Type B pancreatic cell (in vitro differentiated cells): ENCODE measurements at regions not wholly inside any gene's neighbourhood (a gene's known extent, or its start where the extent isn't known, plus 50 kb on each side); places are given as distances from the start of the nearest gene placed in this dataset.
A peak's percentile ranks its signal among the peaks of the same experiment; 100 is the strongest.

Experiments
- DNase-seq: peaks from one replicate; pipeline ENCODE4 v3.0.0; 2021; ENCODE audit warnings: mixed read lengths; ENCODE audit not compliant: unreplicated experiment; ENCODE audit errors: extremely low spot score
- H3K27ac Mint-ChIP-seq: 2 replicates; pipeline ENCODE4 v1.8.0; 2021; ENCODE audit warnings: mild to moderate bottlenecking, mixed read lengths
- H3K27me3 Mint-ChIP-seq: 2 replicates; pipeline ENCODE4 v1.8.0; 2021; ENCODE audit warnings: mixed read lengths
- H3K36me3 Mint-ChIP-seq: 2 replicates; pipeline ENCODE4 v1.8.0; 2021; ENCODE audit warnings: mixed read lengths
- H3K4me1 Mint-ChIP-seq: one replicate; pipeline ENCODE4 v1.8.0; 2021; ENCODE audit warnings: mixed read lengths; ENCODE audit not compliant: unreplicated experiment
- H3K4me3 Mint-ChIP-seq: 2 replicates; pipeline ENCODE4 v1.8.0; 2021; ENCODE audit warnings: mild to moderate bottlenecking, mixed read lengths
- H3K9me3 Mint-ChIP-seq: 2 replicates; pipeline ENCODE4 v1.8.0; 2021; ENCODE audit warnings: mixed read lengths
- TF ChIP-seq, protein P1 (sequence below): fragments of 200-600 bp; sonication (generic); conservative IDR thresholded peaks from 2 replicates; pipeline ENCODE4 v1.5.0; 2021; ENCODE audit warnings: antibody characterized with exemption, mild to moderate bottlenecking

DNA sequence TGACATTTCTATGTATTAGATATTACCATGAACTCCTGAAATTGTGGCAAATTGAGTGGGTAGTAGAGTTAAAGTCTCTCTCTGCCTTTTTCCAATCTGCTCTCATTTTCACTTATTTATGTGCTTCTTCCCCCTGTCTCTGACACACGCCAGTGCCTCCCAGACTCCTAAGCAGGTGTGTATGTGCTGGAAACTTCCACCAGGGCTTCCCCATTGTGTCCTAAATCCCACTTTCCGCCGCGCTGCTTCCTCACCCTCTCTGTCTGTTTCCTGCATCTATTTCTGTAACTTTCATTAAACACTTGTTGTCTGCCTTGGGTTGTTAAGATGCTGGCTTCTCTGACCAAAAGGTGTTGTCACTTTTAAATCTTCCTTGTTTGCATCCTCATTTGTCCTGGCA, 97.6 kb upstream of the HDGFL1 start:
- peak overlapping the region; percentile 4 for H3K4me3 Mint-ChIP-seq
- no peak for DNase-seq
- no peaks in the 10 kb centered on the region for H3K27me3 Mint-ChIP-seq
- peaks cover 4% of the 10 kb centered on the region for H3K36me3 Mint-ChIP-seq
- peaks cover 12% of the 10 kb centered on the region for H3K9me3 Mint-ChIP-seq
- H3K27ac Mint-ChIP-seq = no peak overlapping the region
- H3K4me1 Mint-ChIP-seq = peaks cover 32% of the 10 kb centered on the region
- TF ChIP-seq, protein P1, sequence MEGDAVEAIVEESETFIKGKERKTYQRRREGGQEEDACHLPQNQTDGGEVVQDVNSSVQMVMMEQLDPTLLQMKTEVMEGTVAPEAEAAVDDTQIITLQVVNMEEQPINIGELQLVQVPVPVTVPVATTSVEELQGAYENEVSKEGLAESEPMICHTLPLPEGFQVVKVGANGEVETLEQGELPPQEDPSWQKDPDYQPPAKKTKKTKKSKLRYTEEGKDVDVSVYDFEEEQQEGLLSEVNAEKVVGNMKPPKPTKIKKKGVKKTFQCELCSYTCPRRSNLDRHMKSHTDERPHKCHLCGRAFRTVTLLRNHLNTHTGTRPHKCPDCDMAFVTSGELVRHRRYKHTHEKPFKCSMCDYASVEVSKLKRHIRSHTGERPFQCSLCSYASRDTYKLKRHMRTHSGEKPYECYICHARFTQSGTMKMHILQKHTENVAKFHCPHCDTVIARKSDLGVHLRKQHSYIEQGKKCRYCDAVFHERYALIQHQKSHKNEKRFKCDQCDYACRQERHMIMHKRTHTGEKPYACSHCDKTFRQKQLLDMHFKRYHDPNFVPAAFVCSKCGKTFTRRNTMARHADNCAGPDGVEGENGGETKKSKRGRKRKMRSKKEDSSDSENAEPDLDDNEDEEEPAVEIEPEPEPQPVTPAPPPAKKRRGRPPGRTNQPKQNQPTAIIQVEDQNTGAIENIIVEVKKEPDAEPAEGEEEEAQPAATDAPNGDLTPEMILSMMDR = no peak

DNA sequence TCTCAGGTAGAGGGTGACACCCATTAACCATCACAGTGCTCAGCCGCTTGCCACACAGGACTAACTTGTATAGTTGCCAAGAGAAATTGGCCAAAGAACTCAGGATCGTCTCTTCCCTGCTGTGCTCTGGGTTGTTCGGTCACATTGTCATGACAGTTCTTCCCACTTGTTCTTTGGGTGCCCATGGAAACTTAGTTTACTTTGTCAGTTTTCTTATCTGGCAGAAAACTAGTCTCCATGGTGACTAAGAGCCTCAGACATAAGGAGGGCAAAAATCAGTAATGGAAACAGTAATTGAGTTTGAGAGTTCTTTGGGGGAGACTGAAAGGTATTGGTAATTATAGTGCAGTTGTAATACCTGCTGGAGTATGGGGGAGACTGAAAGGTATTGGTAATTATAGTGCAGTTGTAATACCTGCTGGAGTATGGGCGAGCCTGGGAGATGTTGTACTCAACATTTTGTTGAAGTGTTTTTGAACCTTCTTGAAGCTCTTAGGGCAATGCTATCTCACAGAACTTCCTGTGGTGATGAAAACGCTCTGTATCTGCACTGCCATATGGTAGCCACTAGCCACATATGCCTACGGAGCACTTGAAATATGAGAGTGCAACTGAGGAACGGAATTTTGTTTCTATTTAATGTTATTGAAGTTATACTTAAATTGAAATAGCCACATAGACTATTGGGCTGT, 95.2 kb upstream of the HDGFL1 start:
- H3K9me3 Mint-ChIP-seq = peaks cover 12% of the 10 kb centered on the region
- no peak overlapping the region for H3K4me3 Mint-ChIP-seq
- DNase-seq = no peak
- H3K36me3 Mint-ChIP-seq = peaks cover 4% of the 10 kb centered on the region
- peaks cover 22% of the 10 kb centered on the region for H3K4me1 Mint-ChIP-seq
- TF ChIP-seq, protein P1 = no peak
- H3K27me3 Mint-ChIP-seq = no peaks in the 10 kb centered on the region
- H3K27ac Mint-ChIP-seq = no peak overlapping the region

DNA sequence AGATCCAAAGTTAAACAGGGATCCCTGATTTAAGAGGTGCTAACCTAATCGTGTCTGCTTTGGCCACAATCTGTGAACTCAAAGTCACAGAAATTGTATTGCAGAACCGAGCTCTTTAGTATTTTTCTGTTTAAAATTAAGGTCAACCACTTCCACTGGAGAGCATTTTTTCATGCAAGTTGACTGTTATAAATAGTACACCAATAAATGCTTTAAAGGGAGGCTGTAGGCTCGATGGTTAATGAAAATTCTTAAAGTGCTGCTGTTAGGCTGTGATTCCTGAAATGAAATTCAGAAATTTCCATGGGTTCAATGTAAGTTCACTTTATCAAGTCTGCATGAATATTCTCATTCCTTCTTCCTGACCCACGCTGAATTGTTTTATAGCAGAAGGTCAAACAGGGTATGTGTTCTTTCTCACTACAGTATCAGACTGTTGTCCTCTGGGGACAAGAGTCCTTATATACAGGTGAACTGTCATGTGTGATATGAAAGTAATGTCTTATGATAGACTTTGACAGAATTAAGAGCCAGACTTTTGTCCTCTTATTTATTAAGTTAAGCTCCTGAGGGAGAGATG, 92.5 kb upstream of the HDGFL1 start:
- no peaks in the 10 kb centered on the region for H3K27me3 Mint-ChIP-seq
- no peak overlapping the region for H3K27ac Mint-ChIP-seq
- H3K4me3 Mint-ChIP-seq = no peak overlapping the region
- no peaks in the 10 kb centered on the region for H3K36me3 Mint-ChIP-seq
- TF ChIP-seq, protein P1 = no peak
- peaks cover 6% of the 10 kb centered on the region for H3K4me1 Mint-ChIP-seq
- DNase-seq = no peak
- H3K9me3 Mint-ChIP-seq = peaks cover 12% of the 10 kb centered on the region

DNA sequence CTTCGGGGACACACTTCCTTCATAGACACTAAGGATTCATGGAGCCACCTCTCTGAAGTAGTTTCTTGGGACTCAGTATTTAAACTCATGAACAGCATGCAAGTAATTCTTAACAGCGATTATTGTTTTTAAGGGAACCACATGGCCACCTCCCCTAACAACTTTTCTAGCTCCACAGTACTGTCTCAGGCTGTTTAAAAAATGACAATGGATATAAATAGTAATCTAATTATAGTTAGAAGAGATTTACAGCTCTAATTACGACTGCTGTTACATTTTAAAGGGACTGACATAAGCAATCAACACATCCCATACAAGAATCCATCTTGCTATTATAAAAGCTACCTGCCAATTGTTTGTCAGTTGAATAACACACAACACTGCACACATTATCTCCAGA, 72.1 kb upstream of the HDGFL1 start:
- Mint-ChIP-seq H3K9me3 (peaks cover 4% of the 10 kb centered on the region), H3K36me3 (no peaks in the 10 kb centered on the region), H3K27ac (no peak overlapping the region), H3K4me1 (peaks cover 7% of the 10 kb centered on the region), H3K27me3 (no peaks in the 10 kb centered on the region), H3K4me3 (no peak overlapping the region)
- no peak for DNase-seq
- TF ChIP-seq, protein P1 = no peak

DNA sequence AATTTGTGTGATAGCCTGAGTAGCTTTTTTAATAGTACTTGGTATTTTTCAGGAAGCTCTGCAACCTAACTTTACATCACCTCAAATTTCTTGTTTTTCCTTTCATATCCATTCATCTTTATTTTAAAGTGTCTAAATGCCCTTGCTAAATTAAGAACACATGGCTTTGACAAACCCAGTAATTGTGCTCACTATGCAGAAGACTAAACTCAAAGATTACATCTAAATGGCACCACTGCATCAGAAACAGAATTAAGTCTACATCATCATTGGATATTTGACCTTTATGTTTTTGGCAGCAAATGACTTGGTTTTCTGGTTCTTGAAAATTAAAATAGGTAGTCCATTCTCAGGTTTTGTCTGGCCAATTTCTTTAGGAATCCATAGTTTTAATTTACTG, 69.6 kb upstream of the HDGFL1 start:
- peaks cover 7% of the 10 kb centered on the region for H3K4me1 Mint-ChIP-seq
- H3K9me3 Mint-ChIP-seq = no peaks in the 10 kb centered on the region
- no peak overlapping the region for H3K4me3 Mint-ChIP-seq
- H3K27me3 Mint-ChIP-seq = no peaks in the 10 kb centered on the region
- H3K36me3 Mint-ChIP-seq = no peaks in the 10 kb centered on the region
- TF ChIP-seq, protein P1 = no peak
- H3K27ac Mint-ChIP-seq = no peak overlapping the region
- no peak for DNase-seq
